ENCODE measurements at regions not wholly inside any gene's neighbourhood (a gene's known extent, or its start where the extent isn't known, plus 50 kb on each side); places are given as distances from the start of the nearest gene placed in this dataset.

DNA sequence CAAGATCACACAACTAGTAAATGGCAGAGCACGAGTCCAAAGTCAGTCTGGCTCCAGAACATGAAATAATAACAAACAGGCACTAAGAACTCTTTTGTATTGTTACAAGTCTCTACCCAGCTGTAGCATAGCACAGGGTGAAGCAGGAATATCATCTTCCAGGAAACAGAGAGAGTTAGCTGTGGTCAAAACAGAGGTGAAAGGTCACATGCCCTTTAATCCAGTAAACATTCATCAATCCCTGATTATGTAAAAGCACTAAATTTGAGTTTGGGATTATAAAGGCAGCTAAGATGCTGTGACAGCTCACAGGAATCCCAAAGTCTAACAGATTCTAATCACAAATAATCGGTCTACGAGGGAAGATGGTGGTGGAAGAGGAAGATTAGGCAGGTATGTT is 133.0 kb upstream of the ASTN2 start:
- no peak for DNase-seq

DNA sequence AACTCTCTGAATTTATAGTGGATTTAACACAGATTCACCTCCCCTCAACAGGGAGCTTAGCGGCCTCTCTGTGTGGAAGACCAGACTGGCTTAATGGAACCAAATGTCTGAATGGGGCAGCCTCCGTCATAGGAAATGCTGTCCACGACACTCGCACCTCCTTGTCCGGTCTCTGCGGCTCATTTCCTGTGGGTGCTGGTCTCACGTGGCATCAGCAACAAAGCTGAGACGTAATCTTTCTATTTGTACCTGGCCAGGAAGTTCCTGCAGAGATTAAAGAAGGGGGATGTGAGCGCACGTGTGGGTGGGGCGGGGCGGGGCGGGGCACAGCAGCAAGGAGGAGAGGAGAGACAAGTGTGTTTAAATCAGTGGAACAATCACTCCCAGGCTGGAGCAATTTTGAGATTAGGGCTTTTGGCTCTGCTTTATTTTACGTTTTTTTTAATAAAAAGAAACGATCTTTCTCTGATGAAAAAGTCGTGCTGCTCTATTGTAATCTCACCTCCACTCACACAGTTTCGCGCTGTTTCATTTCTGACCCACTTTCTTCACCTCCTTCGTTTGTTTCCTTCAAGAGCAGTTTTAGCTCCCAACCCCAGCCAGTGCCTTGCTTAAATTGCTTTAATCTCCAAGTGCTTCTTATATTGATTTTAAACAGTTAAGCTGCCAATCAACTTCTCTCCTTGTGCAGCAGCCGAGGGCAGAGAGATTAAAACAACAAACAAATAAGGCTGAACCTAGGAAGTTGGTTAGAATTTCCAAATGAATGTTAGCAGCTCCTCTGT is 132.2 kb upstream of the ASTN2 start:
- no peak for DNase-seq

DNA sequence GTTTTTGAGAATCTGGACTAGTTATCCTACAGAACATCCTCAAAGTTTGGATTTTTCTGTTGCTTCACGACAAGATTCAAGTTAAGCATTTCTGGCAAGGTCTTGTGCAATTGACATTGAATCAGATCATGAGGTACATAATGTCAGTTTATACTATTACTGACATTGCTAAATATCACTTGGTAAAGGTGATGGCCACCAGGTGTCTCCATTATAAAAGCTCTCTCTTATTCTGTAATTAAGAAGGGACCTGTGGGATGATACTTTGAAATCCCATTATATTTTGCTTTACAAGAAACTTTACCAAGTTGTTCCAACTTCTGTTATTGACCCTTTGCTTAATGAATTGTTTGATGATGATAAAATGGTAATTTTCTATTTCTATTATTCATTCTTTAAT is 131.0 kb upstream of the ASTN2 start:
- no peak for DNase-seq

DNA sequence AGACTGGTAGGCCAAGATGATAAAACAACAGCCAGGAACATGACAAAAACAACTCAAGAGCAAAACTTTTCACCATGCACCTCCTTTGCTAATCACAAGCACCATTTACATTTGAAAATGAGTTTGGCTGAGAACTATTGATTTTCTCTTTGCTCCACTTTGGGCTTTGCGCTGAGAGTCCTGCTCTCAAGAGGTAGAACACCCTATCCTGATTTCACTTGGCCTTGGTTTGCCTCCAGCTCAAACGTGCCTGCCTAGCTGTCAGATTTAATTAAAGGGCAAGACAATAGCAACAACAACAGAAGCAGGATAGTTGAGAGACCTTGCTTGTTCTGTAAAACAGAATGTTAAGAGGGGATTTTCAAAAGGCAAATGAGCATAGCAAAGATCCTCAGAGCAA is 128.2 kb upstream of the ASTN2 start:
- no peak for DNase-seq

DNA sequence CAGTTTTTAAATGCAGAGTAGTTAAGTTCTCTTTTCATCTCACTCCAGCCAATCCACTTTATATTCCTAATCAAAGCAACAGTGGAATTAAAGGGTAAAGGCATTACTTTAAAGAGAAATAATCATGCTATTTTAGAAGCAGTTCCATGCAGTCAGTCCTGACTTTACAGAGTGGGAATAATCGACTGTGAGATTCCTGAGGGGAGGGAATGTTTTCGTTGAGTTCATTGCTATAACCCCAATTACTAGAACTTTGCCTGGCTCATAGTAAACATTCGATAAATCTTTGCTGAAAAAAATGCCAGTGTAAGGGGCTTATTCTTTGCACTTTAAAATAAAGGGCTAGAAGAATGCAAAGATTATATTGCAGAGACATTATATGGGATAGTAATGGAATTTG is 127.2 kb upstream of the ASTN2 start:
- DNase-seq, result no peak

DNA sequence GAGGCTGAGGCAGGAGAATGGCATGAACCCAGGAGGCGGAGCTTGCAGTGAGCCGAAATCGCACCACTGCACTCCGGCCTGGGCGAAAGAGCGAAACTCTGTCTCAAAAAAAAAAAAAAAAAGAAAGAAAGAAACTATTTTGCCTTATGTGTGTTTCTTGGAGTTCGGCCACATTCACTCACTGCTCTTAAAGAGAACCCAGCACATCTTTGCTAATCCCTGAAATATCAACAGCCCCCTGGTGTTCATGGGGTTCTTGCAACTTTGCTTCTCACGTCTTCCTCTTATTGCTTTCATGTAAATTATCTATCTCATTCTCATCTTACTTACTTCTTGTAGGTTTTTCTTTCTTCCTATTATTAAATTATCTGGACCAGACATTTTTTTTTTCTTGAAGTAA is 126.3 kb upstream of the ASTN2 start:
- no peak for DNase-seq

DNA sequence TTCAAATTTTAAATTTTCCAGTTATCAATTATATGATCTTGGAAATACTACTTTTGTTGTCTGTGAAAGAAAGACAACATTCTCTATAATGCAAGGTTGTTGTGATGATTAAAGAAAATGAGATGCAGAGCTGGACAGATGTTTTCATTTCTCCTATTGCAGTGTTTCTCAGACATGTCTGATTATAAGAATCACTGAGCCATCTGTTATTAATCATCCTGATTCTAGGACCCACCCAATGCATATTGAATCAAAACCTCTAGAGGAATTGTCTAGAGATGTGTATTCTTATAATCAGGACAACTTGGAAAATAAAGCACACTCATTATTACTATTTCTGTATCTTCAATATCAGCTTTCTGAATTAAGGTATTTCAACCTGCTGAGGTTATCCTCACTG is 121.1 kb upstream of the ASTN2 start:
- DNase-seq, result no peak

DNA sequence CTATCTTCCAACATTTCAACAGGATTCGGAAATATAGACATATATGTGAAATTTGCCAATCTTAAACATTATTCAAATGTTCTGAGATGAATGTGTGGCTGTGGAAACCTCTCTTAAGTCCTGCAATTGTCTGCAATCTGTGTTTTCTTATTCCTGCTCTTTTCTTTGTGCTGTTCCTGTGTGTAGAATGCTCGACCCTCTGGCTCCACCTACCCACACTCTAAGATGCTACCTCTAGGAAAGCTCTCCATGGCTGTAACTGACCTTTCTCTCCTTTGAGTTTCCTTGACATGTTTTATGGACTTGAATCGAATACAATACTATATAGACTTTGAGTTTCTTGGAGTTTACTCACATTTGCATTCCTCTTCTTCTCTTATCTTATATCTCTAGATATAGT is 120.6 kb upstream of the ASTN2 start:
- DNase-seq, result no peak

DNA sequence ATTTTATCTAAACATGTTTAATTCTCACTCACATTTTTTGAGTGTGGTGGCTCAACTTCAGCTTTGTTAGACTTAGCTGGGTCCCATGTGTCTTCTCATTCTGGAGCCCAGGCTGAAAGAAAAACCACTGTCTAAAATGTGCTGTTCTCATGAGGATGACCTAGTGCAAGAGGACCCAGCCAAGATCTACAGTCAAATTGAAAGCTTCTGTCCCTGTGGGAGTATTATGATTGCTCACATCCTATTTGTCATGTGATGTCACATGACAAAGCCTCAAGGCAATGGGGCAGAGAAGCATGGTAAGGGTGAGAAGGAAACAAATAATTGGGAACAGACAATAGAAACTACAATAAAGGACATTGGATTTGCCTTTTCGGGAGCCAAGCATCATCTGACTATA is 113.4 kb upstream of the ASTN2 start:
- DNase-seq, result no peak

DNA sequence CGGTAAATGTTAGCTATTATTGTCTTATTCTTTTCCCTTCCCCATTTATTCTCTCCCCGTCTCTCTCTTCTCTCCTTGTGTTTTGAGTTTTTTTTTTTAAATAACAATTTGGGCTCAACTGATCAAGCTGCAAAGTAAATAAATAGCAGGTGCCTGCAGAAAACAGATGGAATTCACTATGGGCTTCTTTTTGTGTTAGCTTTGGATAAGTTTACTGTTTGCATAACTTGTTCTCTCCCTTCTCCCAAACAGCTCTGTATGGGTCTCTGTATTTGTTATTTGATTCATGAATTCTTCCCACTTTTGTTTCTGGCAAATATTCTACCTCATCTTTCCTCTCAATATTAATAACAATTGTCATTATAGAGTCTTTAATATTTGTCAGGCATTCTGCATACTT is 111.8 kb upstream of the ASTN2 start:
- DNase-seq, result no peak

DNA sequence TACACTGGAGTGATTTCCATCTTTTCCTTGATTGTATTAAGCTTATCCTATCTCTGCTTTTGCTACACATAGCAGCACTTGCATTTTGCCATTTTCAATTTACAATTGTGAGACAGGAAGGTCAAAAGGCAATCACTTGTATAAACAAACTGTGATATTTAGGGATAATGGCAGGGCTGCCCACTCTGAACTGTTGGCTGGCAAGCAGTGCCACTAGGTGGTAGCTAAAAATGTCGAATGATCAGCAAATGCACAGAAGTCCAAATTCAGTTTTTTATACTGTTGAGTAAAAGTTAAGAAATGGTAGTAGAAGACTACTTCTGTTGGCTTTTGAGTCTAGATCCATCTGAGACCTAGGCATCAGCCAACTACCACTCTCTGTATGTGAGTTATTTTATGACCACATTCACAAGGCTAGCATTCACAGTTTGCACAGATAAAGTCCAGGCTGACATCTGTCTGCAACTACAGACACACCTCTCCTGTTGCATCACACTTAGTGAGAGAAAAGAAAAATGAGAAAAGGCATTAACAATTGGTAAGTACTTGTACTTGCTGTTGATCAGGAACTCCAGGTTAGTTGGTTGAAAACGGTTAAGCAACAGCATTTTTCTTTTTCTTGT is 108.8 kb upstream of the ASTN2 start:
- DNase-seq, result no peak

DNA sequence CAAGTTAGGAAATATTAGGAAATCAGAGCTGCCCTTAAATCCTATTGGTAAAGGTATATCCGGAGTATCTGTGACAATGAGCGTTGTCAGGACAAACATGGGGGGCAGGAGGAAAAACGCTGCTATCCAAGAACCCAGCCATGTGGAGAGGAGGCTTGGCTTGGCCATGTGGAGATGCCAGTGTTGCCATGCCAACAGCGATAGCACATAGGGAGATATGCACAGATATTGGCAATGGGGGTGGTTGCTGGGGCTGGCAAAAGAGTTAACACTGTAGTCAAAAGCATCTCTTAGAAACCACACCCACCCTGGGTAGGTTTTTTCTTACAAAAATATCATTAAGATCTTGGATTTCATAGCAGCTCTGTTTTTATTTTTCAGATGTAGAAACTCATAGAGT is 106.4 kb upstream of the ASTN2 start:
- no peak for DNase-seq

DNA sequence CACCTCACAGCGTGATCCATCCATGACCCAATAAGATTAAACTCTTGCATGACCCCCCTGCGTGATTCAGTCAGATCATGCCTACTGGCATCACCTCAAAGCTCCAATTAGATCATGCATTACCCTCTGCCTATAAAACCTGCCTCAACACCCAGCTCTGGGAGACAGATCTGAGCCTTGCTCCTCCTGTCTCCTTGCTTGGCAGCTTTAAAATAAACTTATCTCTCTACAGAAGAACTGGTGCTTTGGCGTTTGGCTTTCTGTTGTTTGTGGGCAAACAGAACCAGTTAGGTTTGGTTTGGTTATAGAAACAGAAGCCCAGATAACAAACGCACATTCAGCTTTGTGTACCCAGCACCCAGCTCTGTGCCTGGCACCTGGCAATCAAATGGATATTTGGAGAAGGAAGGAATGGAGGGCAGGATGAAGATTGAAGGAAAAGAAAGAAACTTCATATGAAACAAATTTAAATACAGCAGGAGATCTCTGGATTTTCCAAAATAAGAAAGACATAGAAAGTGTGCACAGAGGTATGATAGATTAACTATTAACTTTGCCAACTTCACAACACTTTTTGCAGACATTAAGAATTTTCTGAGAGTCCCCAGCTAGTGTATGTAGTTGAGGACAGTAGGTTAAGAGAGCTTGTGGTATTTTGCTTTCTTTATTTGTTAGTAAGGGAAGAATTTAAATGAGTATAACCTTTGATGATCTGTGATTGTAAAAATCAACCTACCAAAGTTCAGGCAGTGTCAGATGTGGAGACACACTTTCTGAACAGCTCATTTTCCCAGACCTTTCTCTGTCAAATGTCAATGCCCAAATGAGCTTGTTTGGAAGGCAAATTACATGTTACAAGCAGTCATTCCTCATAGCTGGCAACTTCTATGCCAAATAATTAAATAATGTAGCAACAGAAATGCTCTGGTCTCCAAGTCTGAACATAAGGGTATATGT is 102.1 kb upstream of the ASTN2 start:
- no peak for DNase-seq

DNA sequence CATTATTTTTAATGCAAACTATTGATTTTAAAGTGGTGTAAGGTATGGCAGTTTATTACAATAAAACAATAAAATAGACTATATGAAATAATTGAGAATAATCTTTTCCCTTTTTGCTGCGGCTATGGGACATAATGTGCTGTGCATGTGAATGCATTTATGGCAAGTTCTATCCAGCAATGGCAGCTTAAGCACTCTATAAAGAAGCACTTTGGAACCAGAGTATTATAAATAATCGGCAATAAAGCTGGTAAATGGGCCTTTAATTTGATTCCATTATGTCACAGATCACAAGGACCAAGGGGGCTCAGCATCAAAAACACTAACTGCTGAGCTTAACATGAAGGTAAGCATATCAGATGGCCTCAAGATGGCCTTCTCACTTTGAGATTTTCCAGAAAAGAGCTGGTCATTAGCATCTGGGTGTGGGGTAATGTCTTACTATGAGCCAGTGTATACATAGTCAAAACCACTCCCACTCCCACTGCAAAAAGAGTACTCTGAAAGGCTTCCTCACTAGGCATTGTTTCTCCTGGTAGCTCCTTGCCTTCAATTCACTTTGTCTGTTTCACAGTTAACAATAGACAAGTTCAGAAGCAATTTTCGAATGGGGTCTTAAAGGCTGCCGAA is 97.1 kb upstream of the ASTN2 start:
- DNase-seq, result no peak

DNA sequence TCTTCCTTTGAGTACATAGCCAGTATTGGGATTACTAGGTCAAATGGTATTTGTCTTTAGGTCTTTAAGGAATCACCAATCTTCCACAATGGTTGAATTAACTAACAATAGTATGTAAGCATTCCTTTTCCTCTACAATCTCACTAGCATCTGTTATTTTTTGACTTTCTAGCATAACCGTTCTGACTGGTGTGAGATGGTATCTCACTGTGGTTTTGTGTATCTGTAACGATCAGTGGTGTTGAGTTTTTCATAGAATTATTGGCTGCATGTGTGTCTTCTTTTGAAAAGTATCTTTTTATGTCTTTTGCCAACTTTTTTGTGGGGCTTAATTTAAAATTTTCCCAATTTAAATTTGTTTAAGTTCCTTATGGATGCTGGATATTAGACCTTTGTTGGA is 81.5 kb upstream of the ASTN2 start:
- DNase-seq, result no peak

DNA sequence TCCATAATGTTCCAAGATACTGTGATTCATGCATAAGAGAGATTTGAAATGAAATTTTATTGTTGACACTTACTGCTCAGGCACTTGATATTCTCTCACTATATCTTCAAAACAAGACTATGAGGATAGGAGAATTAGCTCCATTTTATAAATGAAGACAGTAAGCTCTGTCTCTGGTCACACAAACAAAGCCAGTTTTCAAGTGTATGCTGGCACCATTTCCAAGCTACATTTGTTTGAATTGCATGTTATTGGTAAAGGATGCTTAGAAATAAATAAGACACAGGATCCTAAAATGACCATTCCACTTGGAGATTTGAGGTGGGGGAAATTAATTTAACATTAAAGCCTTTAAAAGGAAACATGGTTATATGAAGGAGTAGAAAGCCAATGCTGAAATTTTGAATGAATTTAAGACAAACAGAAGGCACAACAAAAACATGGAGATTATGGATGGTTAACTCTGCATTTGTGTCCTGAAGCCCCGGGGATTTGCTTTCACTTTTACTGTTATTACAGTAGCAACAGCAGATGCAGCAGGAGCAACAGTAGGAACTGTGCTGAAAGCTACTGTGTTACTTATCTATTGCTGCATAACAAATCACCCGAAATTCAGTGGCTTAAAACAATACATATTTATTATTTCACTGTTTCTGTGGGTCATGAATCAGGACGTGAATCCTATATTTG is 79.7 kb upstream of the ASTN2 start:
- DNase-seq, result peak in 1 of 2 experiments; percentile 33

DNA sequence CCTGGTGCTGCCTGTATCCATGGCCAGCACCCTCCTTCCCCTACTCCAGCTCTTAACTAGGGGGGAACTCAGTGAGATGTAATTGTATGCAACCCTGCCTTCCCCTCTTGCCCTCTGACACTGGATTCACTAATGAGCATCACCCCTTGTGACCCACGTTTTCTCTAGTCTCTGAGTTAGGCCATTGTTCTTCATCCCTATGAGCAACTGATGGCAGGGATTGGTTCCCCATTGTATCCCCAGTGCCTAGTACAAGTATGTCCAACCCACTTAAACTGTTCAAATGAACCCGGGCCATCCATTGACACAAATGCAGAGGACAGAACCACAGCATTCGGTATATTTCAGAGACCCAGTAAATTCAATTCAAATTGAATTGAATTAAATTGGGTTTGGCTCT is 77.6 kb upstream of the ASTN2 start:
- no peak for DNase-seq

DNA sequence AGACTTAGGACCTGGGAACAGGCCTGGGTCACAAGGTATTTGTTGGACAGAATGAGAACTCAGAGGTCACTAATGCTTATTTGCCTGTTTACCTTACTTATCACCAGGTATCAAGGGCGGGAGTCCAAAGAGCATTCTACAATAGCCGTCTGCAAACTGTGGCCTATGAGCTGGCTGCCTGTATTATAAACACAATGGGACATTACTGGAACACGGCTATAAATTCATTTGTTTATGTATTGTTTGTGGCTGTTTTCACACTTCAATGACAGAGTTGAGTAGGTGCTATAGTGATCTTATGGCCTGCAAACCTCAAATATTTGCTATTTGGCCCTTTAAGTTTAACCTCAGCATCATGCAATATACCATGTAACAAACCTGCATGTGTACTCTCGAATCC is 76.6 kb upstream of the ASTN2 start:
- no peak for DNase-seq

DNA sequence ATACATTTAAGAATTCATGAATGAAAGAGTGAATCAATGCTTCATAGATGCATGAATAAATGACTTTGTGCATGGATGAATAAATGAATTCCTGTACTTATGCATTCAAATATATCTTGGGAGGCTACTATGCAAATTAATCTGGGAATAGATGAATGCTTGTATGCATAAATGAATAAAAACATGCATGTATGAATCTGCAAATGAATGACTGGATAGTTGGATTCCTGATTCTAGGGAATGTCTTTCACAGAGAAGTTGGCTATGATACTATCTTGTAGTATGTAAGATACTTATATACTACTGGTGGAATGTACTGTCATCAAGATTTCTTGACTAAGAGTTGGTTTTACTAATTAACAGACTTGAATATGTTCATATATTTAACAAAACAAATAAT is 75.3 kb upstream of the ASTN2 start:
- DNase-seq, result no peak

DNA sequence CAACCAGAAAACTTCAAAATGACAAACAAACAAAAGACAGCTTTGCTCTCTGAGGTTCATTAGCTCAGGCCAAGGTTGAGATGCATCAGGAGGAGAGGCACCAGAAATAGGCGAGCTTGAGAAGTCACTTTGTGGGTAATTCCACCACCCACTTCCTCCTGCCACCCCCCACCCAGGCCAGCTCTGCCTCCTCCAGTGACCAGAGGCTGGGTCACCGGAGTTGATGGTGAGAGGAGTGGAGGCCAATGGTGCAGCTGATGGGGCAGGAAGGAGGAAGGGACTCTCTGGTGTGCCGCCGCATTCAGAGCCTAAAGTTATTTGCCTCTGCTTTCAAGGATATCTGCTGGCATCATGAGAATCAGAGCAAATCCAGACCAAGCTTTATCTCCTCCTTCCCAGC is 73.8 kb upstream of the ASTN2 start:
- DNase-seq, result no peak

DNA sequence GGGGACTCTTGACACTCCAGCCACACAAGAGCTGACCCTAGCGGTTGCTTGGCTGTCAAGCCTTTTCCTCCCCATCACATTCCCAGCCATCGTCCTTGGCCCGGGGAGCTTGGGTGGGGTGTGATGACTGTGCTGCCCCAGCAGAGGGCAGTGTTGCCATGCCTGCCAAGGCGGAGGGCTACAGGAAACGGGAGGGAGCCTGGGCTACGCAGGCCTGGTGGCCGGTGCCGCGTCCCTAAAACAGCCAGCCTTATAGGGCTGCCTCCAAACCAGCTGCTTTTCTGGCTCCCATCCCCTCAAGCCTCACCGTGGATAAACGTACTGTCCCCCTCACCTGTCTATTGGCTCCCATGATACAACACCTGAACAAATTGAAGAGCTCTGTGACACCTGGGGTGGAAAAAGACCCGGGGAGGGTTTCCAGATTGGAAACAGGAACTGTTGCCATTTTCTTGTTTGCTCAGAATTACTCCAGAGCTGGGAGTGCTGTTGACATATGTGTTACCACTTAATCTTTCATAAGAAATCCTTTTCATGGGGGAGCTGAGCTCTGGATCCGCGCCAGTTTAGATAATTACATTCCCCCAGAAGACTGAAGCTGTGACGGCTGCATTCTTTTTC is 72.8 kb upstream of the ASTN2 start:
- peak; percentile 73 to 78 for DNase-seq

DNA sequence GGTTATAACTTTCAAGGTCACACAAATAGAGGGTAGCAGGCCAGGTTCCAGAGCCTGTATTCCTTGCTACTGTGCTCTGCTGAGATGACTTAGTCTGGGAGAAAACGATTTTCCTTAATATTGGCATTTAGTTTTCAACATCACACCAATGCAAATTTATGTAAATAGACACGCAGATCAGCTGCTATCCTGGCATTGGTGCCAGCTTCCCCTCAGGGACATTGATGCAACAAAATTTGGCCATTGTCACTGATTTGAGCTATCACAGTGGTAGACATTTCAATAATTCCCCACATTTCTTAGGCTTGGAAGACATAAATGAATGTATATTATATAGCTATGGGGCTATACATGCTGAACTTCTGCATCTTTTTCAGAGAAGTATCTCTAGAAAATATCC is 71.6 kb upstream of the ASTN2 start:
- no peak for DNase-seq
